ENCODE measurements at regions not wholly inside any gene's neighbourhood (a gene's known extent, or its start where the extent isn't known, plus 50 kb on each side); places are given as distances from the start of the nearest gene placed in this dataset.

DNA sequence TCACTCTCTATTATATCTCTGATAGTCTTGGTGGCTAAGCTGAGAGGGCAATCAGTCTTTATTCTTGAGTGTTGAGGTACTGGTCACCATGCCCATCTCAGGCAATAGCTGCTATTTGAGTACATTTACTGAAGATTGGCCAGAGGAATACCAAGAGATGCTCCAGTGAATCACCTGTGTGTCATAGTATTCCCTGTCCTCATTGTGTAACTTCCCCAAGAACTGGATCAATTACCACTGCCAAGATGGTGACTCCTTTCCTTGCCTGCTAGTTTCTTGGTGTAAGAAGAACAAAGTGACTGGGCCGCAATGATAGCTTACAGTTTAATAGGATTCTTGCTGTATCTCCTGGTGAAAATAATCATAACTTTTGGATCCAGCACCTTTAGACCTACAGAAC lies 418.7 kb upstream of the KIF2A start:
- no peak for DNase-seq (ENCODE audit: low spot score)
- H3K27me3 ChIP-seq = no peaks in the 10 kb centered on the region
- H3K27ac ChIP-seq = no peak overlapping the region
- no peak overlapping the region for H3K4me3 ChIP-seq
- peaks cover 0 to 8% of the 10 kb centered on the region in 2 donors for H3K9me3 ChIP-seq
- TF ChIP-seq, protein P1, sequence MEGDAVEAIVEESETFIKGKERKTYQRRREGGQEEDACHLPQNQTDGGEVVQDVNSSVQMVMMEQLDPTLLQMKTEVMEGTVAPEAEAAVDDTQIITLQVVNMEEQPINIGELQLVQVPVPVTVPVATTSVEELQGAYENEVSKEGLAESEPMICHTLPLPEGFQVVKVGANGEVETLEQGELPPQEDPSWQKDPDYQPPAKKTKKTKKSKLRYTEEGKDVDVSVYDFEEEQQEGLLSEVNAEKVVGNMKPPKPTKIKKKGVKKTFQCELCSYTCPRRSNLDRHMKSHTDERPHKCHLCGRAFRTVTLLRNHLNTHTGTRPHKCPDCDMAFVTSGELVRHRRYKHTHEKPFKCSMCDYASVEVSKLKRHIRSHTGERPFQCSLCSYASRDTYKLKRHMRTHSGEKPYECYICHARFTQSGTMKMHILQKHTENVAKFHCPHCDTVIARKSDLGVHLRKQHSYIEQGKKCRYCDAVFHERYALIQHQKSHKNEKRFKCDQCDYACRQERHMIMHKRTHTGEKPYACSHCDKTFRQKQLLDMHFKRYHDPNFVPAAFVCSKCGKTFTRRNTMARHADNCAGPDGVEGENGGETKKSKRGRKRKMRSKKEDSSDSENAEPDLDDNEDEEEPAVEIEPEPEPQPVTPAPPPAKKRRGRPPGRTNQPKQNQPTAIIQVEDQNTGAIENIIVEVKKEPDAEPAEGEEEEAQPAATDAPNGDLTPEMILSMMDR (IDR thresholded peaks at IDR 0.05) = no peak
- no peaks in the 10 kb centered on the region for H3K4me1 ChIP-seq
- no peaks in the 10 kb centered on the region for H3K36me3 ChIP-seq

DNA sequence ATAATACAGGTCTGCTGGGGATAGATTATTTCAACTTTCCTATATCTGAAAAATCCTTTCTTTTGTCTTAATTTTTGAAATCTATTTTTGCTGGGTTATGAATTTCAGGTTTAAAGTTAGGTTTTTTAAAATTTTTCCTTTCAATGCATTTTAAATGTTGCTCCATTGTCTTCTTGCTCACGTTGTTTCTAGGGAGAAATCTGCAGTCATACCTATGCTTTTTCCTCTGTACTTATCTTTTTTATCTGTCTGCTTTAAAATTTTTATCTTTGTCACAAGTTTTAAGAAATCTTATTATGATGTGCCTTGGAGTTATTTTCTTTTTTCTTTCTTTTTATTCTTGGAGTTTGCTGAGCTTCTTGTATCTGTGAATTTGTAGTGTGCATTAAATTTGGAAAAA lies 412.0 kb upstream of the KIF2A start:
- no peaks in the 10 kb centered on the region for H3K27me3 ChIP-seq
- no peaks in the 10 kb centered on the region for H3K4me1 ChIP-seq
- TF ChIP-seq, protein P1 (IDR thresholded peaks at IDR 0.05) = no peak
- H3K9me3 ChIP-seq = peaks cover 3 to 11% of the 10 kb centered on the region in 2 donors
- no peak overlapping the region for H3K4me3 ChIP-seq
- no peak for DNase-seq (ENCODE audit: low spot score)
- H3K36me3 ChIP-seq = no peaks in the 10 kb centered on the region
- no peak overlapping the region for H3K27ac ChIP-seq

DNA sequence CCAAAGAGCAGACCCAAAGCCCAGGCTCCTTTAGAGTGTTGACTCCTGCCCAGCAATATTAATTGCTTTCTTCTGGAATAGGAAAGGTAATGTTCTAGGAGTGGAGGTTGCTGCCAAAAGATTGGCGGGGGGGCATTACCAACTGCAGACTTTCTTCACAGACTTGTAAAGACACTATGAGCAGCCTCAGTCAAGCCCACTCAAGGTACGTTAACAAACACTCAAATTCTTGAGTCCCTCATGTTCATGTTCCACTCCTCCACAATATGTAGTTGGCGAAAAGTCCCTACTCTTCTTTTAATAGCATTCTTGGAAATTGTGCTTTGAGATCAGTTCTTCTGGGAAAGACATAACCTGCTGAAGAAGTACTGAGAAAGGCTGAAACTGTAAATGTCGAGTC lies 409.2 kb upstream of the KIF2A start:
- TF ChIP-seq, protein P1 (IDR thresholded peaks at IDR 0.05) = no peak

DNA sequence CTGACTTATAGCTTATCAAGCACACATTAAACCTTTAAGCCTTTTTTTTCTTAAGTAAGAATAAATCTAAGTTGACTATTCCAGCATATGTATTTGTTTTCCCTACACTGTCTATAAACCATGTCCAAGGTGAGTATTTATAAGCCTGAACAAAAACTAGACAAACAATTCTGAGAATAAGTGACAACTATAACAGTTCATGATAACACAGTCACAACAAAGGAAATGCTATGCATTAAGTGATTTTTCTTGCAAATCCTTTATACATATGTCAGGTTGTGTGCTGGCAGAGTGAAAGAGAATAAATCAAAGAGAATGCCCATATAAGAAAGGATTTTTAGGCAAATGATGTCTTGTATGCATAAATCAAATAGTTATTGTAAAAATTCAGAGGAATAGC lies 408.8 kb upstream of the KIF2A start:
- no peak overlapping the region for H3K27ac ChIP-seq
- no peak overlapping the region for H3K4me3 ChIP-seq
- no peaks in the 10 kb centered on the region for H3K4me1 ChIP-seq
- peaks cover 3 to 6% of the 10 kb centered on the region in 2 donors for H3K9me3 ChIP-seq
- TF ChIP-seq, protein P1 (IDR thresholded peaks at IDR 0.05) = no peak
- H3K27me3 ChIP-seq = no peaks in the 10 kb centered on the region
- no peak for DNase-seq (ENCODE audit: low spot score)
- no peaks in the 10 kb centered on the region for H3K36me3 ChIP-seq

More for the DNA sequence above, 409.2 kb upstream of the KIF2A start:
- H3K9me3 ChIP-seq = peaks cover 3 to 6% of the 10 kb centered on the region in 2 donors
- H3K4me1 ChIP-seq = no peaks in the 10 kb centered on the region
- DNase-seq (ENCODE audit: low spot score) = no peak
- H3K4me3 ChIP-seq = no peak overlapping the region
- no peaks in the 10 kb centered on the region for H3K36me3 ChIP-seq
- H3K27me3 ChIP-seq = no peaks in the 10 kb centered on the region
- no peak overlapping the region for H3K27ac ChIP-seq

GRCh38 chr5:61901997-61902396 lies 404.0 kb upstream of the KIF2A start:
- H3K9me3 ChIP-seq = no peaks in the 10 kb centered on the region
- H3K27ac ChIP-seq = no peak overlapping the region
- no peaks in the 10 kb centered on the region for H3K36me3 ChIP-seq
- H3K4me3 ChIP-seq = no peak overlapping the region
- TF ChIP-seq, protein P1 (IDR thresholded peaks at IDR 0.05) = no peak
- no peaks in the 10 kb centered on the region for H3K27me3 ChIP-seq
- H3K4me1 ChIP-seq = no peaks in the 10 kb centered on the region
- no peak for DNase-seq (ENCODE audit: low spot score)

GRCh38 chr5:61904730-61905129 lies 401.3 kb upstream of the KIF2A start:
- H3K36me3 ChIP-seq = no peaks in the 10 kb centered on the region
- DNase-seq (ENCODE audit: low spot score) = no peak
- H3K4me3 ChIP-seq = no peak overlapping the region
- no peaks in the 10 kb centered on the region for H3K9me3 ChIP-seq
- H3K27ac ChIP-seq = no peak overlapping the region
- H3K4me1 ChIP-seq = no peaks in the 10 kb centered on the region
- H3K27me3 ChIP-seq = no peaks in the 10 kb centered on the region
- TF ChIP-seq, protein P1 (IDR thresholded peaks at IDR 0.05) = no peak
